GM12878 (cell line): ENCODE measurements at regions not wholly inside any gene's neighbourhood (a gene's known extent, or its start where the extent isn't known, plus 50 kb on each side); places are given as distances from the start of the nearest gene placed in this dataset.

ENCODE experiments used
- ATAC-seq: fragments of 200-7000 bp; cut with Tn5 transposase; 3 replicates; pipeline ENCODE4 v1.9.1; 2020; ENCODE audit warnings: mild to moderate bottlenecking, moderate library complexity
- BruUV-seq: library from RNA; stranded (reverse); fragments of 400-500 nt; replicated peaks from 2 replicates; lab custom pipeline; 2021; lab: Mats Ljungman, UMichigan
- CTCF ChIA-PET: fragments of 300-600 bp; sonication (Branson Sonifier 250); formaldehyde crosslinking; extraction: SDS; loops from one replicate; lab custom pipeline; 2021; ENCODE audit warnings: inconsistent platforms; lab: Yijun Ruan, JAX
- POLR2A ChIA-PET: fragments of 350-600 bp; formaldehyde crosslinking; extraction: SDS; loops from one replicate; lab custom pipeline; 2021; ENCODE audit warnings: inconsistent platforms; lab: Charles Lee
- RAD21 ChIA-PET: fragments of 300-600 bp; sonication (Branson Sonifier 250); formaldehyde crosslinking; loops from one replicate; lab custom pipeline; 2023; ENCODE audit warnings: antibody characterized with exemption; ENCODE audit not compliant: unreplicated experiment; lab: Charles Lee
- SMC1A ChIA-PET: fragments of 300-600 bp; sonication (Branson Sonifier 250); formaldehyde crosslinking; loops from one replicate; lab custom pipeline; 2023; ENCODE audit not compliant: unreplicated experiment, uncharacterized antibody; lab: Charles Lee
- DNase-seq: peaks from one replicate; pipeline ENCODE4 v3.0.0-alpha.2; 2011; ENCODE audit warnings: low read depth, low spot score
- FAIRE-seq: peaks from 3 replicates; lab custom pipeline; 2011; peaks lifted over from hg19 to GRCh38; lab: Jason Lieb, UNC
- H2AFZ ChIP-seq: 2 replicates; pipeline ENCODE4 v1.6.0; 2011; ENCODE audit warnings: low read depth, low read length, control low read depth; ENCODE audit not compliant: control insufficient read depth
- H3K27ac ChIP-seq: 2 replicates; pipeline ENCODE4 v1.5.1; 2011; ENCODE audit warnings: control low read depth; ENCODE audit not compliant: control insufficient read depth, insufficient read depth
- H3K27me3 ChIP-seq, 2 experiments: replicated peaks in 1 of 2; 2 replicates each; pipeline versions ENCODE4 v1.6.0 to v1.6.1; 2011; ENCODE audit warnings: low read length in 1 of 2; ENCODE audit not compliant: control insufficient read depth in 2 of 2, insufficient read depth in 2 of 2
- H3K36me3 ChIP-seq, 2 experiments: 2 replicates each; pipeline ENCODE4 v1.5.1; 2011; ENCODE audit warnings: low read length in 1 of 2; ENCODE audit not compliant: control insufficient read depth in 2 of 2, insufficient read depth in 2 of 2
- H3K4me1 ChIP-seq: 2 replicates; pipeline ENCODE4 v1.6.1; 2011; ENCODE audit warnings: mild to moderate bottlenecking, low read length, moderate library complexity, mixed read lengths; ENCODE audit not compliant: control insufficient read depth, insufficient read depth
- H3K4me2 ChIP-seq: 2 replicates; pipeline ENCODE4 v1.6.0; 2011; ENCODE audit warnings: control low read depth; ENCODE audit not compliant: control insufficient read depth, insufficient read depth
- H3K4me3 ChIP-seq: fragments of 200-600 bp; sonication (generic); 2 replicates; pipeline ENCODE4 v1.5.1; 2016
- H3K79me2 ChIP-seq: 2 replicates; pipeline ENCODE4 v1.6.0; 2011; ENCODE audit warnings: low read length; ENCODE audit not compliant: control insufficient read depth, insufficient read depth
- H3K9ac ChIP-seq: 2 replicates; pipeline ENCODE4 v1.8.0; 2011; ENCODE audit warnings: low read length, control low read depth, mixed read lengths; ENCODE audit not compliant: control insufficient read depth, insufficient read depth
- H3K9me3 ChIP-seq: replicated peaks from 3 replicates; pipeline ENCODE4 v1.5.1; 2011; ENCODE audit warnings: mild to moderate bottlenecking, low read length; ENCODE audit not compliant: control insufficient read depth, insufficient read depth
- H4K20me1 ChIP-seq: 2 replicates; pipeline ENCODE4 v1.6.0; 2011; ENCODE audit not compliant: control insufficient read depth, insufficient read depth
- ASH2L ChIP-seq: fragments of 300-600, 200-600 bp; sonication (generic); IDR thresholded peaks from 2 replicates; pipeline ENCODE4 v1.6.1; 2017; ENCODE audit warnings: low read depth, mild to moderate bottlenecking, borderline replicate concordance
- BHLHE40 ChIP-seq, 2 experiments: fragments of 450-650 bp in 1 of 2; IDR thresholded peaks; 2 replicates each; pipeline ENCODE4 v1.6.1; 2011 to 2017; ENCODE audit warnings: low read depth in 2 of 2, borderline replicate concordance in 1 of 2, improper control_type of control experiment in 1 of 2, low read length in 1 of 2, mild to moderate bottlenecking in 1 of 2
- LARP7 ChIP-seq: fragments of 450-650 bp; IDR thresholded peaks from 2 replicates; pipeline ENCODE4 v1.6.1; 2017; ENCODE audit warnings: mild to moderate bottlenecking
- RAD21 ChIP-seq: IDR thresholded peaks from 2 replicates; pipeline ENCODE4 v1.6.1; 2011; ENCODE audit warnings: mild to moderate bottlenecking, low read depth, low read length, moderate library complexity; ENCODE audit not compliant: insufficient read depth
- RB1 ChIP-seq: fragments of 450-650 bp; formaldehyde crosslinking; IDR thresholded peaks from 2 replicates; pipeline ENCODE4 v1.6.1; 2017; ENCODE audit warnings: mild to moderate bottlenecking, borderline replicate concordance
- WGBS: methylation state at CpG from one replicate; pipeline ENCODE4 v1.1.6; 2016; ENCODE audit warnings: low lambda C conversion rate; ENCODE audit not compliant: insufficient replicate concordance, insufficient coverage; ENCODE audit errors: missing lambda C conversion rate; 5-methylcytosine and 5-hydroxymethylcytosine counted together
- in situ Hi-C: fragments of 300-500 bp; cut with MboI; formaldehyde crosslinking; loops from 9 replicates; pipeline ENCODE4 v1.14.3; 2018; ENCODE audit warnings: mixed read lengths
- intact Hi-C: fragments of 100-400 bp; cut with micrococcal nuclease; formaldehyde crosslinking; loops from one replicate; pipeline ENCODE4 v1.14.2; 2022; ENCODE audit not compliant: unreplicated experiment
- TF ChIP-seq, protein P1 (sequence below): fragments of 450-650 bp; formaldehyde crosslinking; IDR thresholded peaks from 2 replicates; pipeline ENCODE4 v1.4.0; 2022; ENCODE audit warnings: mild to moderate bottlenecking, moderate library complexity
- TF ChIP-seq, protein P2 (sequence below): fragments of 450-650 bp; IDR thresholded peaks from 2 replicates; pipeline ENCODE4 v1.6.1; 2016; ENCODE audit warnings: mild to moderate bottlenecking
- TF ChIP-seq, protein P3 (sequence below): fragments of 450-650 bp; formaldehyde crosslinking; IDR thresholded peaks from 2 replicates; pipeline ENCODE4 v1.4.0; 2020; ENCODE audit warnings: mild to moderate bottlenecking, moderate library complexity
- TF ChIP-seq, protein P4 (sequence below): fragments of 150-350 bp; IDR thresholded peaks from 2 replicates; pipeline ENCODE4 v1.6.1; 2014; ENCODE audit warnings: mild to moderate bottlenecking, low read depth, low read length
- TF ChIP-seq, protein P5 (sequence below), 3 experiments: IDR thresholded peaks in 2 of 3; conservative IDR thresholded peaks in 1 of 3; 2 replicates each; pipeline ENCODE4 v1.5.1; 2011; ENCODE audit warnings: low read depth in 3 of 3, low read length in 3 of 3, mild to moderate bottlenecking in 3 of 3, control low read depth in 2 of 3, moderate library complexity in 2 of 3, inconsistent platforms in 1 of 3, mixed read lengths in 1 of 3; ENCODE audit not compliant: control insufficient read depth in 2 of 3, insufficient read depth in 1 of 3; ENCODE audit errors: extremely low read depth in 1 of 3

DNA sequence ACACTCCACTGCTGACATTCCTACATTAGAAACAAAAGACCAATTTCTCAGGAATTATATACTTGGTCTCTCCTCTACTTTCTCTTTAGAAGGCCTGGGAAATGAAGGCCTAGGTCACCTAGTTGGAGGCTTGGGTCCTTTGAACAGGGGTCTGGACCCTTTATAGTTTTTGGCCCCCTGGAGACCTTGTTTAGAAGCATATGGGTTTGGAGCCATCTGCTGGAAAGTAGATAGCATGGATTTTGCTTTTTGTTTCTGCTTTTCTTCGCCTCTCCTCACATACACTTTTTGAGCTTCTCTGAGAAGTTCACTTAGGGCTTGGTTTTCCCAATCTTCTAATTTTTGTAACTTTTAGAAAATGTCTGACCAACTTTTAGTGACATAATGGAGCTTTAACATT is 67.1 kb upstream of the CDK20 start:
- no peaks in the 10 kb centered on the region for H3K27me3 ChIP-seq

More for the DNA sequence above, 67.1 kb upstream of the CDK20 start:
- Histone ChIP-seq H3K27ac (no peak overlapping the region), H3K4me3 (no peak overlapping the region), H4K20me1 (no peaks in the 10 kb centered on the region), H2AFZ (no peak overlapping the region), H3K79me2 (no peaks in the 10 kb centered on the region), H3K4me1 (no peaks in the 10 kb centered on the region), H3K9ac (no peak overlapping the region), H3K36me3 (no peaks in the 10 kb centered on the region), H3K9me3 (no peaks in the 10 kb centered on the region; the same call in 2 of the 3 replicates), H3K4me2 (no peak overlapping the region)
- ChIA-PET POLR2A (no interaction called here), CTCF (no interaction called here), RAD21 (no interaction called here), SMC1A (interaction anchor here (0.7 to 1.0 kb wide), 2 partner anchors 8 to 364 kb away, joined by 3 to 5 read pairs; no protein-coding TSS in a partner anchor)
- intact Hi-C loops: no loop called here
- TF ChIP-seq, protein P1, sequence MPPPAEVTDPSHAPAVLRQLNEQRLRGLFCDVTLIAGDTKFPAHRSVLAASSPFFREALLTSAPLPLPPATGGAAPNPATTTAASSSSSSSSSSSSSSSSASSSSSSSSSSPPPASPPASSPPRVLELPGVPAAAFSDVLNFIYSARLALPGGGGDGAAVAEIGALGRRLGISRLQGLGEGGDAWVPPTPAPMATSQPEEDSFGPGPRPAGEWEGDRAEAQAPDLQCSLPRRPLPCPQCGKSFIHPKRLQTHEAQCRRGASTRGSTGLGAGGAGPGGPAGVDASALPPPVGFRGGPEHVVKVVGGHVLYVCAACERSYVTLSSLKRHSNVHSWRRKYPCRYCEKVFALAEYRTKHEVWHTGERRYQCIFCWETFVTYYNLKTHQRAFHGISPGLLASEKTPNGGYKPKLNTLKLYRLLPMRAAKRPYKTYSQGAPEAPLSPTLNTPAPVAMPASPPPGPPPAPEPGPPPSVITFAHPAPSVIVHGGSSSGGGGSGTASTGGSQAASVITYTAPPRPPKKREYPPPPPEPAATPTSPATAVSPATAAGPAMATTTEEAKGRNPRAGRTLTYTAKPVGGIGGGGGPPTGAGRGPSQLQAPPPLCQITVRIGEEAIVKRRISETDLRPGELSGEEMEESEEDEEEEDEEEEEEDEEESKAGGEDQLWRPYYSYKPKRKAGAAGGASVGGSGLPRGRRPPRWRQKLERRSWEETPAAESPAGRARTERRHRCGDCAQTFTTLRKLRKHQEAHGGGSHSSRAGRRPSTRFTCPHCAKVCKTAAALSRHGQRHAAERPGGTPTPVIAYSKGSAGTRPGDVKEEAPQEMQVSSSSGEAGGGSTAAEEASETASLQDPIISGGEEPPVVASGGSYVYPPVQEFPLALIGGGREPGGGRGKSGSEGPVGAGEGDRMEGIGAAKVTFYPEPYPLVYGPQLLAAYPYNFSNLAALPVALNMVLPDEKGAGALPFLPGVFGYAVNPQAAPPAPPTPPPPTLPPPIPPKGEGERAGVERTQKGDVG: no peak
- TF ChIP-seq, protein P2, sequence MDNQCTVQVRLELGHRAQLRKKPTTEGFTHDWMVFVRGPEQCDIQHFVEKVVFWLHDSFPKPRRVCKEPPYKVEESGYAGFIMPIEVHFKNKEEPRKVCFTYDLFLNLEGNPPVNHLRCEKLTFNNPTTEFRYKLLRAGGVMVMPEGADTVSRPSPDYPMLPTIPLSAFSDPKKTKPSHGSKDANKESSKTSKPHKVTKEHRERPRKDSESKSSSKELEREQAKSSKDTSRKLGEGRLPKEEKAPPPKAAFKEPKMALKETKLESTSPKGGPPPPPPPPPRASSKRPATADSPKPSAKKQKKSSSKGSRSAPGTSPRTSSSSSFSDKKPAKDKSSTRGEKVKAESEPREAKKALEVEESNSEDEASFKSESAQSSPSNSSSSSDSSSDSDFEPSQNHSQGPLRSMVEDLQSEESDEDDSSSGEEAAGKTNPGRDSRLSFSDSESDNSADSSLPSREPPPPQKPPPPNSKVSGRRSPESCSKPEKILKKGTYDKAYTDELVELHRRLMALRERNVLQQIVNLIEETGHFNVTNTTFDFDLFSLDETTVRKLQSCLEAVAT: no peak
- 0 out of 2 replicates have a peak, but pooled peaks have one; percentile 12 for TF ChIP-seq RAD21
- no peak for TF ChIP-seq LARP7
- TF ChIP-seq, protein P3, sequence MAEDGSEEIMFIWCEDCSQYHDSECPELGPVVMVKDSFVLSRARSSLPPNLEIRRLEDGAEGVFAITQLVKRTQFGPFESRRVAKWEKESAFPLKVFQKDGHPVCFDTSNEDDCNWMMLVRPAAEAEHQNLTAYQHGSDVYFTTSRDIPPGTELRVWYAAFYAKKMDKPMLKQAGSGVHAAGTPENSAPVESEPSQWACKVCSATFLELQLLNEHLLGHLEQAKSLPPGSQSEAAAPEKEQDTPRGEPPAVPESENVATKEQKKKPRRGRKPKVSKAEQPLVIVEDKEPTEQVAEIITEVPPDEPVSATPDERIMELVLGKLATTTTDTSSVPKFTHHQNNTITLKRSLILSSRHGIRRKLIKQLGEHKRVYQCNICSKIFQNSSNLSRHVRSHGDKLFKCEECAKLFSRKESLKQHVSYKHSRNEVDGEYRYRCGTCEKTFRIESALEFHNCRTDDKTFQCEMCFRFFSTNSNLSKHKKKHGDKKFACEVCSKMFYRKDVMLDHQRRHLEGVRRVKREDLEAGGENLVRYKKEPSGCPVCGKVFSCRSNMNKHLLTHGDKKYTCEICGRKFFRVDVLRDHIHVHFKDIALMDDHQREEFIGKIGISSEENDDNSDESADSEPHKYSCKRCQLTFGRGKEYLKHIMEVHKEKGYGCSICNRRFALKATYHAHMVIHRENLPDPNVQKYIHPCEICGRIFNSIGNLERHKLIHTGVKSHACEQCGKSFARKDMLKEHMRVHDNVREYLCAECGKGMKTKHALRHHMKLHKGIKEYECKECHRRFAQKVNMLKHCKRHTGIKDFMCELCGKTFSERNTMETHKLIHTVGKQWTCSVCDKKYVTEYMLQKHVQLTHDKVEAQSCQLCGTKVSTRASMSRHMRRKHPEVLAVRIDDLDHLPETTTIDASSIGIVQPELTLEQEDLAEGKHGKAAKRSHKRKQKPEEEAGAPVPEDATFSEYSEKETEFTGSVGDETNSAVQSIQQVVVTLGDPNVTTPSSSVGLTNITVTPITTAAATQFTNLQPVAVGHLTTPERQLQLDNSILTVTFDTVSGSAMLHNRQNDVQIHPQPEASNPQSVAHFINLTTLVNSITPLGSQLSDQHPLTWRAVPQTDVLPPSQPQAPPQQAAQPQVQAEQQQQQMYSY (CRISPR knock-in tag): no peak
- TF ChIP-seq RB1: no peak
- TF ChIP-seq ASH2L: no peak
- no peak for TF ChIP-seq BHLHE40 (IDR thresholded peaks at IDR 0.05; ENCODE audit: borderline replicate concordance in 1 of 2, low read depth in 2 of 2, low read length in 1 of 2)
- TF ChIP-seq, protein P4, sequence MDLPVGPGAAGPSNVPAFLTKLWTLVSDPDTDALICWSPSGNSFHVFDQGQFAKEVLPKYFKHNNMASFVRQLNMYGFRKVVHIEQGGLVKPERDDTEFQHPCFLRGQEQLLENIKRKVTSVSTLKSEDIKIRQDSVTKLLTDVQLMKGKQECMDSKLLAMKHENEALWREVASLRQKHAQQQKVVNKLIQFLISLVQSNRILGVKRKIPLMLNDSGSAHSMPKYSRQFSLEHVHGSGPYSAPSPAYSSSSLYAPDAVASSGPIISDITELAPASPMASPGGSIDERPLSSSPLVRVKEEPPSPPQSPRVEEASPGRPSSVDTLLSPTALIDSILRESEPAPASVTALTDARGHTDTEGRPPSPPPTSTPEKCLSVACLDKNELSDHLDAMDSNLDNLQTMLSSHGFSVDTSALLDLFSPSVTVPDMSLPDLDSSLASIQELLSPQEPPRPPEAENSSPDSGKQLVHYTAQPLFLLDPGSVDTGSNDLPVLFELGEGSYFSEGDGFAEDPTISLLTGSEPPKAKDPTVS: no peak
- TF ChIP-seq, protein P5, sequence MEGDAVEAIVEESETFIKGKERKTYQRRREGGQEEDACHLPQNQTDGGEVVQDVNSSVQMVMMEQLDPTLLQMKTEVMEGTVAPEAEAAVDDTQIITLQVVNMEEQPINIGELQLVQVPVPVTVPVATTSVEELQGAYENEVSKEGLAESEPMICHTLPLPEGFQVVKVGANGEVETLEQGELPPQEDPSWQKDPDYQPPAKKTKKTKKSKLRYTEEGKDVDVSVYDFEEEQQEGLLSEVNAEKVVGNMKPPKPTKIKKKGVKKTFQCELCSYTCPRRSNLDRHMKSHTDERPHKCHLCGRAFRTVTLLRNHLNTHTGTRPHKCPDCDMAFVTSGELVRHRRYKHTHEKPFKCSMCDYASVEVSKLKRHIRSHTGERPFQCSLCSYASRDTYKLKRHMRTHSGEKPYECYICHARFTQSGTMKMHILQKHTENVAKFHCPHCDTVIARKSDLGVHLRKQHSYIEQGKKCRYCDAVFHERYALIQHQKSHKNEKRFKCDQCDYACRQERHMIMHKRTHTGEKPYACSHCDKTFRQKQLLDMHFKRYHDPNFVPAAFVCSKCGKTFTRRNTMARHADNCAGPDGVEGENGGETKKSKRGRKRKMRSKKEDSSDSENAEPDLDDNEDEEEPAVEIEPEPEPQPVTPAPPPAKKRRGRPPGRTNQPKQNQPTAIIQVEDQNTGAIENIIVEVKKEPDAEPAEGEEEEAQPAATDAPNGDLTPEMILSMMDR (IDR thresholded peaks at IDR 0.05 in 2 of 3, conservative IDR thresholded peaks at IDR 0.05 in 1 of 3; ENCODE audit: control insufficient read depth in 2 of 3, extremely low read depth in 1 of 3, insufficient read depth in 1 of 3, low read depth in 3 of 3, low read length in 3 of 3): peak in 1 of 3 experiments; percentile 12; a peak in 1 of 6 replicates
- DNase-seq (no peak), FAIRE-seq (no peak), ATAC-seq (no peak)
- BruUV-seq: no TSS peak
- WGBS: 6% methylated on average over 1 of the region's 1 CpG
- in situ Hi-C loops: no loop called here
